Tibial nerve (tissue), 3 donors: ENCODE measurements at regions not wholly inside any gene's neighbourhood (a gene's known extent, or its start where the extent isn't known, plus 50 kb on each side); places are given as distances from the start of the nearest gene placed in this dataset.

Experiments used
- CTCF ChIP-seq, 5 experiments: fragments of 200-600 bp in 3 of 5; fragments of 450-650 bp in 2 of 5; sonication (generic) in 3 of 5; IDR thresholded peaks; one replicate each; pipeline ENCODE4 v1.5.1; 2016 to 2019; ENCODE audit warnings: antibody characterized with exemption in 5 of 5, mild to moderate bottlenecking in 3 of 5, moderate library complexity in 2 of 5
- POLR2A ChIP-seq, 2 donors: fragments of 450-650 bp; IDR thresholded peaks; one replicate each; pipeline ENCODE4 v1.6.1; 2017; ENCODE audit warnings: antibody characterized with exemption in 2 of 2, mild to moderate bottlenecking in 2 of 2, moderate library complexity in 2 of 2

- TF ChIP-seq CTCF (IDR thresholded peaks at IDR 0.05), result no peak
- no peak for TF ChIP-seq POLR2A (IDR thresholded peaks at IDR 0.05)
Observed at GRCh38 chr16:65655802-65656201, 533.9 kb upstream of the CDH11 start.
